T-helper 9 cell (primary cell): ENCODE measurements at regions not wholly inside any gene's neighbourhood (a gene's known extent, or its start where the extent isn't known, plus 50 kb on each side); places are given as distances from the start of the nearest gene placed in this dataset.
"Not testable (repeated sequence)": the region's sequence is repeated elsewhere in the genome, so short reads cannot be mapped to it uniquely, and the experiment has no call there.

Experiments used
- DNase-seq: peaks from one replicate; pipeline ENCODE4 v3.0.0-alpha.2; 2020

- DNase-seq, result no peak
Observed at GRCh38 chr13:73548449-73548848, 489.6 kb downstream of the KLF5 start.

- DNase-seq, result no peak
Observed at GRCh38 chr13:73547239-73547638, 488.4 kb downstream of the KLF5 start.

GRCh38 chr13:73544175-73544574, 485.4 kb downstream of the KLF5 start:
- no peak for DNase-seq

GRCh38 chr13:73542446-73542845, 483.6 kb downstream of the KLF5 start:
- no peak for DNase-seq

GRCh38 chr13:73536865-73537264, 478.1 kb downstream of the KLF5 start:
- DNase-seq, result no peak

- DNase-seq, result no peak
Observed at GRCh38 chr13:73535341-73535740, 476.5 kb downstream of the KLF5 start.

- DNase-seq, result no peak
Observed at GRCh38 chr13:73532987-73533510, 474.2 kb downstream of the KLF5 start.

GRCh38 chr13:73532582-73532981, 473.8 kb downstream of the KLF5 start:
- DNase-seq, result no peak

GRCh38 chr13:73531014-73531413, 472.2 kb downstream of the KLF5 start:
- no peak for DNase-seq

GRCh38 chr13:73522937-73523336, 464.1 kb downstream of the KLF5 start:
- no peak for DNase-seq

GRCh38 chr13:73521985-73522524, 463.2 kb downstream of the KLF5 start:
- DNase-seq, result no peak

GRCh38 chr13:73521290-73521624, 462.5 kb downstream of the KLF5 start:
- no peak for DNase-seq

- DNase-seq, result no peak
Observed at GRCh38 chr13:73520566-73521289, 461.9 kb downstream of the KLF5 start.

GRCh38 chr13:73520135-73520534, 461.3 kb downstream of the KLF5 start:
- not testable (repeated sequence) for DNase-seq

GRCh38 chr13:73519396-73520116, 460.8 kb downstream of the KLF5 start:
- DNase-seq, result no peak

GRCh38 chr13:73517766-73518165, 459.0 kb downstream of the KLF5 start:
- no peak for DNase-seq

GRCh38 chr13:73516731-73517130, 457.9 kb downstream of the KLF5 start:
- DNase-seq, result no peak

- no peak for DNase-seq
Observed at GRCh38 chr13:73514208-73514607, 455.4 kb downstream of the KLF5 start.

- DNase-seq, result no peak
Observed at GRCh38 chr13:73513751-73514150, 454.9 kb downstream of the KLF5 start.

- DNase-seq, result no peak
Observed at GRCh38 chr13:73508841-73509240, 450.0 kb downstream of the KLF5 start.

- DNase-seq, result no peak
Observed at GRCh38 chr13:73505376-73505890, 446.6 kb downstream of the KLF5 start.

- no peak for DNase-seq
Observed at GRCh38 chr13:73499695-73500094, 440.9 kb downstream of the KLF5 start.

GRCh38 chr13:73497430-73497829, 438.6 kb downstream of the KLF5 start:
- DNase-seq, result no peak

- DNase-seq, result no peak
Observed at GRCh38 chr13:73496711-73497110, 437.9 kb downstream of the KLF5 start.
